ENCODE measurements at regions not wholly inside any gene's neighbourhood (a gene's known extent, or its start where the extent isn't known, plus 50 kb on each side); places are given as distances from the start of the nearest gene placed in this dataset.

GRCh38 chr18:65359479-65359878, 391.3 kb upstream of the CDH7 start:
- no peak for TF ChIP-seq CTCF (IDR thresholded peaks at IDR 0.05)
- TF ChIP-seq POLR2A (IDR thresholded peaks at IDR 0.05) = no peak

All from adrenal gland (tissue), 5 donors.